PC-9 (cell line): ENCODE measurements at regions not wholly inside any gene's neighbourhood (a gene's known extent, or its start where the extent isn't known, plus 50 kb on each side); places are given as distances from the start of the nearest gene placed in this dataset.

ENCODE experiments used
- CTCF ChIP-seq: fragments of 200-600 bp; sonication (generic); conservative IDR thresholded peaks from 2 replicates; pipeline ENCODE4 v1.6.1; 2017; ENCODE audit warnings: mixed run types, antibody characterized with exemption, mild to moderate bottlenecking, moderate library complexity
- EZH2 ChIP-seq: fragments of 200-600 bp; sonication (generic); IDR thresholded peaks from 2 replicates; pipeline ENCODE4 v1.8.0; 2017; ENCODE audit warnings: antibody characterized with exemption, low read depth

- TF ChIP-seq CTCF = no peak
- TF ChIP-seq EZH2 = no peak
Measured at GRCh38 chr15:96638793-96639192, 308.3 kb downstream of the NR2F2 start.
